ENCODE measurements at regions not wholly inside any gene's neighbourhood (a gene's known extent, or its start where the extent isn't known, plus 50 kb on each side); places are given as distances from the start of the nearest gene placed in this dataset.

GRCh38 chr3:178272841-178273240, 263.4 kb upstream of the KCNMB2 start:
- TF ChIP-seq CTCF (IDR thresholded peaks at IDR 0.05 in 4 of 5, conservative IDR thresholded peaks at IDR 0.05 in 1 of 5) (no peak), POLR2A (IDR thresholded peaks at IDR 0.05) (no peak)
